DND-41 (cell line): ENCODE measurements at regions not wholly inside any gene's neighbourhood (a gene's known extent, or its start where the extent isn't known, plus 50 kb on each side); places are given as distances from the start of the nearest gene placed in this dataset.

Source experiments
- ATAC-seq: fragments of 200-7000 bp; cut with Tn5 transposase; 3 replicates; pipeline ENCODE4 v1.9.1; 2021; ENCODE audit warnings: low read depth; ENCODE audit not compliant: insufficient read depth
- DNase-seq: peaks from one replicate; pipeline ENCODE4 v3.0.0-alpha.2; 2020
- H2AFZ ChIP-seq: 2 replicates; pipeline ENCODE4 v1.6.0; 2012; ENCODE audit warnings: low read depth, low read length
- H3K27ac ChIP-seq: 2 replicates; pipeline ENCODE4 v1.5.1; 2012; ENCODE audit warnings: low read length, inconsistent platforms
- H3K27me3 ChIP-seq: fragments of 200-600 bp; sonication (generic); 2 replicates; pipeline ENCODE4 v1.6.0; 2012; ENCODE audit warnings: low read length, mild to moderate bottlenecking, inconsistent platforms; ENCODE audit not compliant: insufficient read depth, poor library complexity
- H3K36me3 ChIP-seq: 2 replicates; pipeline ENCODE4 v1.5.1; 2012; ENCODE audit warnings: low read length, inconsistent platforms; ENCODE audit not compliant: insufficient read depth
- H3K4me1 ChIP-seq: 2 replicates; pipeline ENCODE4 v1.5.1; 2012; ENCODE audit warnings: mild to moderate bottlenecking, low read length; ENCODE audit not compliant: insufficient read depth
- H3K4me2 ChIP-seq: 2 replicates; pipeline ENCODE4 v1.6.0; 2012; ENCODE audit warnings: mild to moderate bottlenecking, moderate library complexity, low read length, inconsistent platforms; ENCODE audit not compliant: insufficient read depth
- H3K4me3 ChIP-seq, 2 experiments: fragments of 200-600 bp in 1 of 2; shearing (Covaris generic) in 1 of 2; 2 replicates each; pipeline ENCODE4 v1.5.1; 2012 to 2016; ENCODE audit warnings: inconsistent platforms in 2 of 2, low read length in 2 of 2, mild to moderate bottlenecking in 2 of 2, low read depth in 1 of 2, moderate library complexity in 1 of 2
- H3K79me2 ChIP-seq: 2 replicates; pipeline ENCODE4 v1.6.0; 2012; ENCODE audit warnings: low read length, inconsistent platforms; ENCODE audit not compliant: insufficient read depth
- H3K9ac ChIP-seq: 2 replicates; pipeline ENCODE4 v1.6.0; 2012; ENCODE audit warnings: low read depth, mild to moderate bottlenecking, inconsistent platforms, low read length, moderate library complexity
- H3K9me3 ChIP-seq: 2 replicates; pipeline ENCODE4 v1.5.1; 2012; ENCODE audit warnings: low read length, moderate library complexity, mild to moderate bottlenecking, inconsistent platforms; ENCODE audit not compliant: insufficient read depth, severe bottlenecking
- H4K20me1 ChIP-seq: 2 replicates; pipeline ENCODE4 v1.6.0; 2012; ENCODE audit warnings: low read length; ENCODE audit not compliant: insufficient read depth
- CTCF ChIP-seq: IDR thresholded peaks from 2 replicates; pipeline ENCODE4 v1.5.1; 2012; ENCODE audit warnings: borderline replicate concordance, low read length, moderate library complexity, mild to moderate bottlenecking; ENCODE audit not compliant: poor library complexity, severe bottlenecking; ENCODE audit errors: extremely low read depth
- EZH2 ChIP-seq: IDR thresholded peaks from 3 replicates; pipeline ENCODE4 v1.6.1; 2012; ENCODE audit warnings: borderline replicate concordance, low read depth, mild to moderate bottlenecking, moderate library complexity, low read length, inconsistent platforms; ENCODE audit not compliant: severe bottlenecking

- Histone ChIP-seq H4K20me1 (no peaks in the 10 kb centered on the region), H3K27me3 (peaks cover 4% of the 10 kb centered on the region), H3K4me2 (no peak overlapping the region), H3K9ac (no peak overlapping the region), H3K4me3 (no peak overlapping the region), H2AFZ (no peak overlapping the region), H3K27ac (no peak overlapping the region), H3K79me2 (no peaks in the 10 kb centered on the region), H3K36me3 (no peaks in the 10 kb centered on the region), H3K4me1 (no peaks in the 10 kb centered on the region), H3K9me3 (no peaks in the 10 kb centered on the region)
- TF ChIP-seq EZH2 (no peak), CTCF (no peak)
- DNase-seq (no peak), ATAC-seq (no peak)
These were observed 693.7 kb downstream of the PLCL1 start for GRCh38 chr2:198498048-198498447.

- Histone ChIP-seq H3K4me1 (no peaks in the 10 kb centered on the region), H3K9me3 (no peaks in the 10 kb centered on the region), H3K4me3 (no peak overlapping the region), H3K79me2 (no peaks in the 10 kb centered on the region), H3K27me3 (peaks cover 4% of the 10 kb centered on the region), H3K4me2 (no peak overlapping the region), H4K20me1 (no peaks in the 10 kb centered on the region), H3K9ac (no peak overlapping the region), H3K27ac (no peak overlapping the region), H2AFZ (no peak overlapping the region), H3K36me3 (no peaks in the 10 kb centered on the region)
- ATAC-seq (no peak), DNase-seq (no peak)
- no peak for TF ChIP-seq EZH2
- TF ChIP-seq CTCF, result no peak
These were observed 690.5 kb downstream of the PLCL1 start for GRCh38 chr2:198494931-198495330.

GRCh38 chr2:198490748-198491147, 686.4 kb downstream of the PLCL1 start:
- no peaks in the 10 kb centered on the region for H3K27me3 ChIP-seq
- H3K9me3 ChIP-seq, result no peaks in the 10 kb centered on the region
- no peak overlapping the region for H3K27ac ChIP-seq
- TF ChIP-seq CTCF, result no peak
- no peak for TF ChIP-seq EZH2
- no peak overlapping the region for H2AFZ ChIP-seq
- ATAC-seq (no peak), DNase-seq (no peak)
- H3K4me1 ChIP-seq, result no peaks in the 10 kb centered on the region
- no peaks in the 10 kb centered on the region for H4K20me1 ChIP-seq
- no peaks in the 10 kb centered on the region for H3K36me3 ChIP-seq
- no peaks in the 10 kb centered on the region for H3K79me2 ChIP-seq
- no peak overlapping the region for H3K9ac ChIP-seq
- no peak overlapping the region for H3K4me2 ChIP-seq
- H3K4me3 ChIP-seq, result no peak overlapping the region

GRCh38 chr2:198488964-198489363, 684.6 kb downstream of the PLCL1 start:
- H2AFZ ChIP-seq, result no peak overlapping the region
- H3K36me3 ChIP-seq, result no peaks in the 10 kb centered on the region
- no peaks in the 10 kb centered on the region for H3K79me2 ChIP-seq
- no peak overlapping the region for H3K27ac ChIP-seq
- no peaks in the 10 kb centered on the region for H3K27me3 ChIP-seq
- TF ChIP-seq EZH2 (no peak), CTCF (no peak)
- H3K4me1 ChIP-seq, result no peaks in the 10 kb centered on the region
- H3K9ac ChIP-seq, result no peak overlapping the region
- H3K4me3 ChIP-seq, result no peak overlapping the region
- no peak overlapping the region for H3K4me2 ChIP-seq
- DNase-seq, result no peak
- H4K20me1 ChIP-seq, result no peaks in the 10 kb centered on the region
- H3K9me3 ChIP-seq, result no peaks in the 10 kb centered on the region
- ATAC-seq, result no peak
